ENCODE measurements at regions not wholly inside any gene's neighbourhood (a gene's known extent, or its start where the extent isn't known, plus 50 kb on each side); places are given as distances from the start of the nearest gene placed in this dataset.

- no peak for TF ChIP-seq CTCF (IDR thresholded peaks at IDR 0.05)
- TF ChIP-seq ZFX (IDR thresholded peaks at IDR 0.05; ENCODE audit: borderline replicate concordance) = no peak
Measured at GRCh38 chr6:147742440-147742839, 233.9 kb downstream of the SAMD5 start.
